Stimulated activated CD4-positive, alpha-beta T cell treated with anti-CD3 and anti-CD28 coated beads, Interleukin-12 subunit alpha, Interleukin-12 subunit beta, amount 100 ng/mL, for 24 hours (primary cell): ENCODE measurements at regions not wholly inside any gene's neighbourhood (a gene's known extent, or its start where the extent isn't known, plus 50 kb on each side); places are given as distances from the start of the nearest gene placed in this dataset.
"Not testable (repeated sequence)": the region's sequence is repeated elsewhere in the genome, so short reads cannot be mapped to it uniquely, and the experiment has no call there.

Experiments
- DNase-seq, 2 experiments: peaks; one replicate each; pipeline ENCODE4 v3.0.0-alpha.2; 2020; ENCODE audit warnings: low read depth in 2 of 2

DNA sequence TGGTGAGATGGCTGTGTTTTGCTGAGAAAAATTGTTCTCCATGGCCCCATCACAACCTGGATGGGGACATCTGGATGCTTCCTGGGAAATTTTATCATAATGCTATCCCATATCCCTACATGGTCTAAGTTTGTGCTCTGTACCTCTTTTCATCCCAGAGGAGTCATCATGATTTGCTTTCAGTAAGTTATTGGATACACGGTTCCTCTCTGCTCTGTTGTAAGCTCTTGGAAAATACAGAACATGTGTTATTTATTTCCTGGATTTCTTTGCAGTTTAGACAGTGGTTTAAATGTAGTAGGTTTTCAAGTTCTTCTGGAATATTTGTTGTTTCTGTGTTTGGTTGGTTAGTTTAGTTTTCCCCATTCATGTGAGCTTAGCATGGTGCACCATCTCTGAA is 129.2 kb upstream of the ECI2 start:
- no peak for DNase-seq

DNA sequence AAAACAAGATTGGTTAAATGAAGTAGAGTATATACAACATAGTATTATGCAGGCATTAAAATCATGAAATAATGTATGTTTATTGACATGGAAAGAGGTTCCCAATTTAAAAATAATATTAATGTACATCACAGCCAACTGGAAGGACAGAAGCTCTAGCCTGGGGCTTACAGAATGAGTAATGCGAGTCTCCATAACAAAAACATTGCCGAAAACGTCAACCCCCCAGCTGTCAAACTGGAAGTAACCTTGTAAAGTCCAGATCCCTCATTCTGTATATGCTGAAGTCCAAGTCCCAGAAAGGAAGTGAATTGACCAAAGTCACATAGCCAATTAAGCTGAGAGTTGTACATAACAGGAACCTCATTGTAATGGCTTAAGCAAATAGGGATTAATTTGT is 128.7 kb upstream of the ECI2 start:
- no peak for DNase-seq

DNA sequence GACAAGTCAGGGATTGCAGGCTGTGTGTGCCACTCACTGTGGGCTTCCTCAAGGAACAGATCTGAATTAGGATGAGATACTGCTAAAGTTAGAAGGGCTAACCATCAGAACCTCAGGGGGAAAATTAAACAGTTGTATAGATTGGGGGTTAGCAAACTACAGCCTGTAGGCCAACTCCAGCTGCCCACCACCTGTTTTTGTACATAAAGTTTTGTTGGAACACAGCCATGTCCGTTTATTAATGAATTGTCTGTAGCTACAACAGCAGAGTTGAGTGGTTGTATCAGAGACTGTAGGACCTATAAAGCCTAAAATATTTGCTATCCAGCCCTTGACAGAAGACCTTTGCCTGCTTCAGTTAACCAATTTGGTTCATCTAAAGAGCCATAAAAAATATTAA is 127.2 kb upstream of the ECI2 start:
- no peak for DNase-seq

DNA sequence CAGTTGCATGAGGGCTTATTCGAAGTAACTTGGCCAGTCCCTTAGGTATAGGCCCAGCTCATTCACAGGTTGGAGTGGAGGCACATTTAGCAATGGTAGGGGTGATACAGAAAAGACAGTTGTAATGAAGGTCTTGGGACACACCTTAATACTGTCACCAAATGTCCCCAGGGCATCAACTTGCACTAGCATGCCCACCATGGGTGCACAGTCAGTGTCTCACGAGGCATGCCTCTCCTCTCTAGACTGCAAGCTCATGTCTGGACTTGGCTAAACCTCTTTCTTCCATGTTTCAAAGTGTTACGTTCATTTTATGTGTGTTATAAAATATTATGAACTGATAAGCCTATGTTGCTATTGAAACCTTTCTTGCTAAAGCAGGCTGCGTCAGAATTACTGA is 124.0 kb upstream of the ECI2 start:
- DNase-seq: no peak

DNA sequence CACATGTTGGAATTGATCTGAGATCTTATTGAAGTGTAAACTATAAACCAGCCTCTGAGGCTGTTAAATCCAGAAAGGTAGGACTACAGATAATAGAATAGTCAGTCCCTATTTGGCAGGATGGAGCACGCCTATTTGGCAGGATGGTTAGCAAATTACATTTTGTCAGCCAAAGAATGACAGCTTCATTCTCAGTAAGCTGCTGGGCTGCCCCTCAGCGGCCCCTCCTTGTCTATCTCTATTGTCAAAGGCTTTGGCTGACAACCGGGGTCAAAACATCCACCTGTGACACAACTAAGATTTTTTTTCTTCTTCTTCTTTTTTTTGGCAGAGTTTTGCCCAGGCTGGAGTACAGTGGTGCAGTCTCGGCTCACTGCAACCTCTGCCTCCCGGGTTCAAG is 123.4 kb upstream of the ECI2 start:
- DNase-seq: no peak

DNA sequence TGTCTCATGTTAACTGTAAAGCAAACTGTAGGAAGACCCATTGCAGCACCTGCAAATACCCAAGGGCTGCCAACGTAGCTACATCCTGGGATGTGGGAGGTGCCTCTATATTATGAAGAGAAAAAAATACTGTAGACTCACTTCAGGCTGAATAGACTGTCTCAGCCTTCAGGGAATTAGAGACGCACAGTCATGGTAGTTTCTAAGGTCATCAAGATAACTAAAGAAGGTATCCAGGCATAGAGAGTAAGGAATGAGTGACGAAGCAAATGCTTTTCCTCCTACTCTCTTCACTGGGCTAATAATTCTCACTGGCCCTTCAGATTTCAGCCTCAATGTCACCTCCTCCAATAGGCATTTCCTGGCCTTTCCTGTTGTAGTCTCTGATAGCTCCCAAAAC is 121.6 kb upstream of the ECI2 start:
- DNase-seq: no peak

DNA sequence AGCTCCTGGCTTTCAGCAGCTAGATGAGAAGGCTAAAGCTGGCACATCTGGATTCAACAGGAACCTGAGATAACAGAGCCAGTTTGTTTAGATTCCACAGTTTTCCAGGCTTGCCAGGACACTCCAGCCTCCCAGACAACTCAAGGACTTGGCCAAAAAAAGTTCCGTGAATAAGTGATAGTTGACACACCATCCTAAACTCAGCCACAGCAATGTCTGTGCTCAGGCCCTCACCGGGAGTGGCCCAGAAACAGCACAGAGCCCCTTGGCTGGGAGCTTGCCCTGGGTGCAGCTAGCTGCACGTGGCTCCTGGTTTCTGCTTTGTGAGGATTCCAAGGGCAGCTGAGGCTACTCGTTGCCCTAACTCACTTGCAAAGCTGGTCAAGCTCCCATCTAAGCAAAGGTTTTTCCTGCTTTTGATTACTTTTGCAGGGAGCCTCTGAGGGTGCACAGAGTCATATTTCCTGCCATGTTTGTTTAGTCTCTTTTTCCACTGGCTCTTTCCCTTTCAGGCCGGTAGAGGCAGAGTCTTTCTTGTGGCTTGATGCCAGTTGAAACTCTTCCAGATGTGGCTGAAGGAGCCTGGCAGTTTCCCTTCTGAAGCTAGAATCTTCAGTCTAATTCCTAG is 118.3 kb upstream of the ECI2 start:
- DNase-seq: no peak

DNA sequence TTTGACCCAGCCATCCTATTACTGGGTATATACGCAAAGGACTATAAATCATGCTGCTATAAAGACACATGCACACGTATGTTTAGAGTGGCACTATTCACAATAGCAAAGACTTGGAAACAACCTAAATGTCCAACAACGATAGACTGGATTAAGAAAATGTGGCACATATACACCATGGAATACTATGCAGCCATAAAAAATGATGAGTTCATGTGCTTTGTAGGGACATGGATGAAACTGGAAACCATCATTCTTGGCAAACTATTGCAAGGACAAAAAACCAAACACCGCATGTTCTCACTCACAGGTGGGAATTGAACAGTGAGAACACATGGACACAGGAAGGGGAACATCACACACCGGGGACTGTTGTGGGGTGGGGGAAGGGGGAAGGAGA is 117.1 kb upstream of the ECI2 start:
- not testable (repeated sequence) for DNase-seq

DNA sequence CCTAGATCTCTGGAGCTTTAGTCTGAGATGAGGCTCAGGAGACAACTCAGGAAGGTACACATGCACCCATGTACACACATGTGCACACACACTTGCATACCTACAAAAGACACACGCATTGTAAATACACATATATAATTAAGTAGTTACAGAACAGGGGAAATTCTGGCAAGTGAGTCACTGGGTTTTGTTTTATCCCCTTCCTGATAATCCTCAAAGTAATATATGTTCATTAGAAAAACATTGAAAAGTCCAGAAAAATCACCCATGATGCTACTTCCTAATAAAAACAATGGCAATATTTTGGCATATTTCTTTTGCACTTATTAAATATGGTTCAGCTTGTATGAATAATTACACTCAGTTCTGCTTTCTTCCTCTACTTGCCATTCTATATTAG is 115.3 kb upstream of the ECI2 start:
- no peak for DNase-seq

DNA sequence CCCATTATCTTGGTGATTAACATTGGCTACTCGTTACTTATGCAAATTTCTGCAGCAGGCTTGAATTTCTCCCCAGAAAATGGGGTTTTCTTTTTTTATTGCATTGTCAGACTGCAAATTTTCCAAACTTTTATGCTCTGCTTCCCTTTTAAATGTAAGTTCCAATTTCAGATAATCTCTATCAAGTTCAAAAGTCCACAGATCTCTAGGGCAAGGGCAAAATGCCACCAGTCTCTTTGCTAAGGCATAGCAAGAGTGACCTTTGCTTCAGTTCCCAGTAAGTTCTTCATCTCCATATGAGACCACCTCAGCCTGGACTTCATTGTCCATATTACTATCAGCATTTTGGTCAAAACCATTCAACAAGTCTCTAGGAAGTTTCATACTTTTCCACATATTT is 108.5 kb upstream of the ECI2 start:
- DNase-seq: not testable (repeated sequence)

DNA sequence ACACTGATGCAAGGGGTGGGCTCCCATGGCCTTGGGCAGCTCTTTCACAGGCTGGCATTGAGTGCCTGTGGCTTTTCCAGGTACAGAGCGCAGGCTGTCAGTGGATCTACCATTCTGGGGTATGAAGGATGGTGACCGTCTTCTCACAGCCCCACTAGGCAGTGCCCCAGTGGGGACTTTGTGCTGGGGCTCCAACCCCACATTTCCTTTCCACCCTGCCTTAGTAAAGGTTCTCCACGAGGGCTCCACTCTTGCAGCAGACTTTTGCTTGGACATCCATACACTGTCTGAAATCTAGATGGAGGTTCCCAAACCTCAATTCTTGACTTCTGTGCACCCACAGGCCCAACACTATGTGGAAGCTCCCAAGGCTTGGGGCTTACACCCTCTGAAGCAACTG is 107.9 kb upstream of the ECI2 start:
- DNase-seq: no peak

DNA sequence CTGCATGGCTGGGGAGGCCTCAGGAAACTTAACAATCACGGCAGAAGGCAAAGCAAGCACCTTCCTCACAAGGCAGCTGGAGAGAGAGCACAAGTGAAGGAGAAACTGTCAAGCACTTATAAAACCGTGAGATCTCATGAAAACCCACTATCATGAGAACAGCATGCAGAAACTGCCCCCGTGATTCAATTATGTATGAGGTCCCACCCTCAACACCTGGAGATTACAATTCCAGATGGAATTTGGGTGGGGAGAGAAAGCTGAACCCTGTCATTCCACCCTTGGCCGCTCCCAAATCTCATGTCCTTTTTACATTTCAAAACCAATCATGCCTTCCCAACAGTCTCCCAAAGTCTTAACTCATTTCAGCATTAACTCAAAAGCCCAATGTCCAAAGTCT is 107.2 kb upstream of the ECI2 start:
- no peak for DNase-seq

DNA sequence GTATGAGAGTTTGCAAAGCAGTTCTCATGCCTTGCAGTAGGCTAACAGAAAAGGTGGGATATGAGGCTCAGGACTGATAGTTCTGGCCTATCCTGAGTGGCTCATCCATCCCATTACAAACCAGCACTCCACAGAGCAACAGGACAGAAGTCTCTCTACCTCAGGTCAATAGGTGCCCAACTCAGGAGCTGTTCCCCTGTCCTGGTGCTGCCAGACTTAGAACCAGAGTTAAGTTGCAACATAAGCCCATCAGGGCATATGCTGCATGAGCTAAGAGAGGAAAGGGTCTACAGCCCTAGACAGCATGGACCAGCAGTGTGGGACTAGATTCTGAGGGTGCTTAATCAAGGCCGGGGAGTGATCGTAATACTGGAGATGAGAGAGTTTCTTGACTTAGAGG is 104.8 kb upstream of the ECI2 start:
- no peak for DNase-seq

DNA sequence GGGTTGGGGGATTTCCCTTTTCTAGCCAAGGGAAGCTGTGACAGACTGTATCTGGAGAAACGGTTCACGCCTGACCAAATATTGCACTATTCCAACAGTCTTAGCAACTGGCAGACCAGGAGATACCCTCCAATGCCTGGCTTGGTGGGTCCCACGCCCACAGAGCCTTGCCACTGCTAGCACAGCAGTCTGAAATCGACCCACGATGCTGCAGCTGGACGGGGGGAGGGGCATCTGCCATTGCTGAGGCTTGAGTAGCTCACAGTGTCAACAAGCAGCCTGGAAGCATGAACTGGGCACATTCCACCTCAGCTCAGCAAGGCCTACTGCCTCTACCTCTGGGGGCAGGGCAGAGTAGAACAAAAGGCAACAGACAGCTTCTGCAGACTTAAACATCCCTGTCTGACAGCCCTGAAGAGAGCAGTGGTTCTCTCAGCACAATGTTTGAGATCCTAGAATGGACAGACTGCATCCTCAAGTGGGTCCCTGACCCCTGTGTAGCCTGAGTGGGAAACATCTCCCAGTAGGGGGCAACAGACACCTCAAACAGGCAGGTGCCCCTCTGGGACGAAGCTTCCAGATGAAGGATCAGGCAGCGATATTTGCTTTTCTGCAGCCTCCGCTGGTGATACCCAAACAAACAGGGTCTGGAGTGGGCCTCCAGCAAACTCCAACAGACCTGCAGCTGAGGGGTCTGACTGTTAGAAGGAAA is 89.9 kb upstream of the ECI2 start:
- DNase-seq: no peak

DNA sequence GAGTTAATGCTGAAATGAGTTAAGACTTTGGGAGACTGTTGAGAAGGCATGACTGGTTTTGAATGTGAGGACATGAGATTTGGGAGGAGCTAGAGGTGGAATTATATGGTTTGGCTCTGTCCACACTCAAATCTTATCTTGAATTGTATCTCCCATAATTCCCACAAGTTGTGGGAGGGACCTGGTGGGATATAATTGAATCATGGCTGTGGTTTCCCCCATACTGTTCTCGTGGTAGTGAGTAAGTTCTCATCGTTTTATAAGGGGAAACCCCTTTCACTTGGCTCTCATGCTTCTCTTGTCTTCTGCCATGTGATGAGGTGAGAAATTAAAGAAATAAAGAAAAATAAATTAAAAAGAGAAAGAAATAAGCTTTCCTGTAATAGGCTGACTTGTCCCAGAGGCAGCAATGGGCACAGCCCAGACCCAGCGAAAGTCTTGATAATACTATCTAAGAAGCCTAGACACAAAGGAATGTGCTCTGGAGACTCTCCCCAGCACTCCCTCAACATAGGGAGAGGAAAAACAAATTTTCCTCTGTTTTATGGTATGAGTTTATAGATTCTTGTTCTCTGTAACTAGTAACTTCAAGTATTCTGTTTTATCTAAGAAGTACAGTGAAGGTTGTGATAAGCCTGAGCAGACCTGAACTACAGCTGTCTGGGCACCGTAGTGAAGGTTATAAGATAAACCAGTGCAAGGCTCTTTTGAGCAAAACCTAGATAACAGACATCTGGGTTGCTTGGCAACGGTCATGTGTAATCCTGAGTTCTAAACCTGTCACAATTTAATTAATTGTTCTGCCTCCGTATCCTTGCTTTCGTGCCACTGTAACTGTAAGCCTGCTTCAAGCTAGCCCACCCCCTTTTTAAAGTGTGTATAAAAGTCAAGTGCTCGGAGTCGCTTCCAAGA is 88.9 kb upstream of the ECI2 start:
- no peak for DNase-seq

DNA sequence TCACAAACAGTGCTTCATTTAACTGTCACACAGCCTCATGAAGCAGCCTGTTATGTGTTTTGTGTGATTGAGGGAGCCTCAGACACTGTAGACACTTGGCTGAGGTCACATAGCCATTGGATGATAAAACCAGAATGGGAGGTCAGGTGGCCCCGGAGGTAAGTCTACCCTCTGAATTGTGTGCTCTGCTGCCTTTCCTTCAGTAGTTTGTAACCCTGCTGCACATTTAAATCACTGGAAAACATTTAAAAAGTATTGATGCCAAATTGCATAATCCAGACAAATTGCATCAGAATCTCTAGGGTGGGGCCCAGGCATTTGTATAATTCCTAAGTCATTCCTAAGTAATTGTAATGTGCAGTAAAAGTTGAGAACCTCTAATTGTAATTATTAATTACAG is 85.2 kb upstream of the ECI2 start:
- no peak for DNase-seq

DNA sequence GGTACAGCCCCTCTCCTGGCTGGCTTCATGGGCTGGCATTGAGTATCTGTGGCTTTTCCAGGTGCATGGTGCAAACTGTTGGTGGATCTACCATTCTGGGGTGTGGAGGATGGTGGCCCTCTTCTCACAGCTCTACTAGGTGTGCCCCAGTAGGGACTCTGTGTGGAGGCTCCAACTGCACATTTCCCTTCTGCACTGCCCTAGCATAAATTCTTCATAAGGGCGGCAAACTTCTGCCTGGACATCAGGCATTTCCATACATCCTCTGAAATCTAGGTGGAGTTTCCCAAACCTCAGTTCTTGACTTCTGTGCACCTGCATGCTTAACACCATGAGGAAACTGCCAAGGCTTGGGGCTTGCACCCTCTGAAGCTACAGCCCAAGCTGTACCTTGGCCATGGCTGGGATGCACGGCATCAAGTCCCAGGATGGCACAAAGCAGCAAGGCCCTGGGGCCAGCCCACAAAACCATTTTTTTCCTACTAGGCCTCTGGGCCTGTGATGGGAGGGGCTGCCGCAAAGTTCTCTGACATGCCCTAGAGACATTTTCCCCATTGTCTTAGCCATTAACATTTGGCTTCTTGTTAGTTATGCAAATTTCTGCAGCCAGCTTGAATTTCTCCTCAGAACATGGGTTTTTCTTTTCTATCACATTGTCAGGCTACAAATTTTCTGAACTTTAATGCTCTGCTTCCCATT is 83.4 kb upstream of the ECI2 start:
- DNase-seq: not testable (repeated sequence)

DNA sequence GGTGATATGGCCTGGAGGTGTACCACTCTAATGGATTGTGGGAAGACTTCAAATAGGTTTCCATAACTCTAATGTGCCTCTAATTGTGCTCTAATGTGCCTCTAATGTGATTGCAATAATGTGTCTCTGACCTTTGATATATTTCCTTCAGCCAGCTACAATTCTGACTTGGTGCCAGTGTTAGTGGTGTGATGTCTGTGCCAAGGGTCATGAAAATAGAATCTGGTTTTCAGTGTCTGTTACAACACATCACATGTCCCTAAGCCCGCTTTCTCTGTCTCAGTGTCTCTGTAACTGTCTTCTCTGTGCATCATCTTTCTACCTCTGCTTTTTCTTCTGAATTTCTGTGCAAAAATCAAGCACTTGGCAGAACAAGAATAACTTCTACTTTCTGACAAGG is 77.2 kb upstream of the ECI2 start:
- DNase-seq: no peak

DNA sequence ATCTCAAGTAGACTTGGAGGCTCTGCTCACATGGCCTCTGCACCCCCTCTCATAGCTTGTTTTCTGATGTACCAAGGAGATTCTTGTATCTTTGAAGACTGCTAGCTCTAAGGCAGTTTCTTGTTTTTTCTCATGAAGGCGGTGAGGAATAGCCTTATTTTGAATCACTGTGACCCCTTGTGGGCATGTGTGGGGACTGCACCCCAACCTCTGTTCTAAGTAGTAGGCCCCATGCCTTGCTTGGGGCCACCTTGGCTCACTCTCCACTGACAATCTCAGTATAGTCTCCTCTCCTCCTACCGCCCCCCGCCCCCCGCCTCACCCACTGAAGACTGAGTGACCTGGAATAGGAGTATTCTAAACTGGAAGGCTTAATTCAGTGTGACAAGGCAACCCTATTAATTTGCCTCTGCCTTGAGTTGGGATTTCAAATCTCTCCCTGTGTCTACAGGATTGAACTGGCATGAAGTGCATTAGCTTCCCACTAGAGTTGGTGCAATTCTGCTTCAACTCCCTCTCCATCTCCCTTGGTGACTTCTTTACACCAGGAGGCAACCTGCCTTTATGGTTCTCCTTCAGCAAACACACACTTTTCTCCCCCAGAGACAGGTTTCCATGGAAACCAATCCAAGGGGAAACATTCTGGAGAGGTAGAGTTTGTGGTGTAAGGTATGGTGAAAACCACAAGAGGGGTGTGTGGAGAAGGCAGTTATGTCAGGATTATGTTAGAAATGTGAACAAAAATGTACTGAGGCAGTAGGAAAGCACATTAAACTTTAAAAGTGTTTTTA is 75.4 kb upstream of the ECI2 start:
- DNase-seq: peak; percentile 35 to 63

DNA sequence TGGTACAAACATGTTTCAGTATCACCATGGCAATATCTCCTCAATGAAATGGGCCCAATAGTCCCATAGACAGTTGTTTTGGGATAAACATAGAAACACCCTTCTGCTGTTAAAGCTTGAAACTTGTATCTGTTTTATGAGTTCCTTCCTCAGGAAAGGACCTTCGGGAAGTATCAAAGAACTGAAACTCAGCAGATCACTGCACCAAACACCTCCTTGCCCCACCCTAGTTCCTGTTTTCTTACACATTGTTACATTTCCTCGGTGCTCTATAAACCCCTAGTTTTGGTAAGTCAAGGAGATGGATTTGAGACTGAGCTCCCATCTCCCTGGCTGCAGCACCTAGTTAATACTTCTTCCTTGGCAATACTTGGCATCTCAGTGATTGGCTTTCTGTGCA is 73.8 kb upstream of the ECI2 start:
- DNase-seq: no peak

DNA sequence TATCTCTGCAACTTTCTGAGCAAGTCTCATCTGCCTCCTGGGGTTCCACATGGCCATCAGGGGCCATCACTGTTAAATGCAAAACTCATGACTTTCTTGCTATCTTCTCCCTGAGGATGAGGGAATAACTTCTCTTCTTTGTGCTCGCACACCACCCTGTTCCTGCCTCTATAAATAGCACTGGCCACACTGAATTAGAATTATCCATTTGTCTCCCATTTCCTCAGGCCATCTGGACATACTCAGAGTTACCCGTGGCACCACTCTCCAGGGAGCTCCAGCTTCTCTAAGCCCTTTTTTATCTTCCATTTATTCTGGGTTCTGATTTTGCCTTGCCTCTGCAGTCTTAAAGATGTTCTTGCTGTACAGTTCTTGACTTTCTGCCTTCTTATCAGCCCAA is 72.8 kb upstream of the ECI2 start:
- no peak for DNase-seq
